ENCODE measurements at regions not wholly inside any gene's neighbourhood (a gene's known extent, or its start where the extent isn't known, plus 50 kb on each side); places are given as distances from the start of the nearest gene placed in this dataset.
"Not testable (repeated sequence)": the region's sequence is repeated elsewhere in the genome, so short reads cannot be mapped to it uniquely, and the experiment has no call there.

GRCh38 chr6:4658486-4658885 lies 117.7 kb upstream of the CDYL start:
- no peak for DNase-seq (ENCODE audit: low read depth in 4 of 4, low spot score in 3 of 4)

DNA sequence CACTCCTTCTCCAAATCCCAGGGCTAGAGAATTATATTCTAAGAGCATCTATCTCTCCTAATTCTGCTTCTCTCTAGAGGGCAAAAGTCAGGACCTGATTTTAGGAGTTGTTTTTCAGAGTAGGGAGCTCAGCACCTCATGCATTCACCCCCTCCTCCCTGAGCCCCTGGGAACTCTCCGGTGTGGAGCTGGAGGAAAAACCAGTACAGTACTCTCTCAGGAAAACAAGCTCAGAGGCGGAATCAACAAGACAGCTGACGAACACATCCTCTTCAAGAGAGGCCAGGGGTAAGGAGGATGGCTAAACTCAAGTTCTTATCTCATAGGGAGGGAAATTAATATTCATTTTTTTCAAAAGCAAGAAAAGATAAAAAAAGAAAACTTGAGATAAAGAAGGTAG lies 120.1 kb upstream of the CDYL start:
- DNase-seq (ENCODE audit: low read depth in 4 of 4, low spot score in 3 of 4) = no peak

DNA sequence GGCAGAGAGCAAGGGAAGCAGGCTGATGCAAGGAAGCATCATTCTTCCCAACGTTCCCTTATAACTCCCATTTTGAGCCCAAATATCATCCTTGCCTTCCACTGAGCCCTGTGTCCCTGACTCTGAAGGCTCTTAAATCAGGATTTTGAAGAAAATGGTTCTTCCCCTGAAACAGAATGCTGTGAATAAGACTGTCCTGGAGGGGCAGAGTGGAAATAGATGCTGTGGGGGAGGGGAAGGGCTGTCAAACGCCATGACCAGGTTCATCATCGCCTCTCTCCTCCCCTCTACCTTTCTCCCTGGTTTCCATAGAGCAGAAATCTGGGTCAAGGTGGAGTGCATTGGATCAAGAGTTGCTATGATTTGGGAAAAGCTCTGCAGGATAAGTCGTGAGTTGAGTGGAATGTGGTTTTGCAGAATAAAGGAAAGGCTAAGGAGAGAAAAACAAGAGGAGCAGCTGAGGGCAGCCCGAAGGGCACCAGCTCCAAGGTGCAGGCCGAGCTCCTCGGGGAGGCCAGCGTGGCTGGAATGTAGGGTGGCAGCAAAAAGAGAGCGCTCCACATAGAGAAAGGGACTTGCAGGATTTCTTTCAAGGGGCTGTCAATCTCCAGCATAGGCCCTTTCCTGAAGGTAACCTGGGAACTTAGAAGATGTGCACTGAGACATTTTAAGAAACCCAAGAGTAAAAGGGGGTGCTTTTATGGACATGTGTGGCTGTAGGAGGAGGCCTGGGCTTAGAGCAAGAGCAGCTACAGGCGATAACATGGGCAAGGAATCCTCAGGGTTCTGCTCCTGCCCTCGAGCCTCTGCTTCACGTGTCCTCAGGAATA lies 120.8 kb upstream of the CDYL start:
- no peak for DNase-seq (ENCODE audit: low read depth in 4 of 4, low spot score in 3 of 4)

GRCh38 chr6:4653141-4653540 lies 123.1 kb upstream of the CDYL start:
- DNase-seq (ENCODE audit: low read depth in 4 of 4, low spot score in 3 of 4) = no peak

- DNase-seq (ENCODE audit: low read depth in 4 of 4, low spot score in 3 of 4) = no peak
Observed at GRCh38 chr6:4651831-4652467, 124.3 kb upstream of the CDYL start.

DNA sequence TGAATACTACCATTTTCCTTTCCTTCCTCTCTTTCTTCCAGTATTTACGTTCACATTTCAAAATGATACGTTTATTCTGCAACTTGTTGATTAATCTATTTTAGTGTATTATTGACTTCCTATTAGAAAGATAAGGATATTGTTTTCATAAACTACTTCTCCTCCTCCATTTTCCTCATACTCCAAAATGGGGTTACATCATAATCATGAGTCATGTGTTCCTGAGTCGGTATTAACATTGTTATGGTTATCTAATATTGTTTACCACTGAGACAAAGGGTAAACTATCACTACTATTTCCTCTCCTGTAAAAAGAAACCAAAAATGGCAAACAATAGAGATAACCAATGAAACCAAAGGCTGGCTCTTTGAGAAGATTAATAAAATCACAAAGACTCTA lies 126.5 kb upstream of the CDYL start:
- DNase-seq (ENCODE audit: low read depth in 4 of 4, low spot score in 3 of 4) = no peak

- peak; percentile 66 to 75 (median 73) for DNase-seq (ENCODE audit: low read depth in 4 of 4, low spot score in 3 of 4)
Observed at GRCh38 chr6:4647414-4648365, 128.5 kb upstream of the CDYL start.

- DNase-seq (ENCODE audit: low read depth in 4 of 4, low spot score in 3 of 4) = no peak
Observed at GRCh38 chr6:4645713-4646360, 130.4 kb upstream of the CDYL start.

- no peak for DNase-seq (ENCODE audit: low read depth in 4 of 4, low spot score in 3 of 4)
Observed at GRCh38 chr6:4644996-4645395, 131.2 kb upstream of the CDYL start.

DNA sequence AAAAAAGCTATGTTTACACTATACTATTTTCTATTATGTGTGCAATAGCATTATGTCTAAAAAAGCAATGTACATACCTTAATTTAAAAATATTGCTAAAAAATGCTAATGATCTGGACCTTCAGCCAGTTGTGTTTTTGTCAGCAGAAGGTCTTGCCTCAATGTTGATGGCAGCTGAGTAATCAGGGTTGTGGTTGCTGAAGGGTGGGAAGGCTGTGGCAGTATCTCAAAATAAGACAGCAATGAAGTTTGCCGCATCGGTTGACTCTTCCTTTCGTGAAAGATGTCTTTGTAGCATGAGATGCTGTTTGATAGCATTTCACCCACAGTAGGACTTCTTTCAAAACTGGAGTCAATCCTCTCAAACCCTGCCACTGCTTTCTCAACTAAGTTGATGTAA lies 134.7 kb upstream of the CDYL start:
- no peak for DNase-seq (ENCODE audit: low read depth in 4 of 4, low spot score in 3 of 4)

DNA sequence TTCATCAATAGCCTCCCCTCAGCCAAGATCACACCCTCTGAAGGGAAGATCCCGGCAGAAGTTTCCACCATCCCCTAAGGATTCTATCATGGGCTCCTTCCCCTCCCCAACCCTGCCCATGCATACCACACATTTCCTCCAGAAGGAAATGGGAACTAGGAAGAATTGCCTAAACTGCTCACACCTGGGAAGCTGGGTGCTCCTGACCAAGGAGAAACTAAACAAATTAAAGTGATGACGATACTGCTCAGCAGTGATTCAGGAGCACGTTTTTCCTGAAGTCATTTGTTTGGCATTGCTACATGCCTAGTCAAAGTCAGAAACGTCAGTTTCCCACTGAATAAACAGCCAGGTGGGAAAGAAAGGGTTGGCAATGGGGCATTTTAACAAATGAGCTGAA lies 136.1 kb upstream of the CDYL start:
- no peak for DNase-seq (ENCODE audit: low read depth in 4 of 4, low spot score in 3 of 4)

DNA sequence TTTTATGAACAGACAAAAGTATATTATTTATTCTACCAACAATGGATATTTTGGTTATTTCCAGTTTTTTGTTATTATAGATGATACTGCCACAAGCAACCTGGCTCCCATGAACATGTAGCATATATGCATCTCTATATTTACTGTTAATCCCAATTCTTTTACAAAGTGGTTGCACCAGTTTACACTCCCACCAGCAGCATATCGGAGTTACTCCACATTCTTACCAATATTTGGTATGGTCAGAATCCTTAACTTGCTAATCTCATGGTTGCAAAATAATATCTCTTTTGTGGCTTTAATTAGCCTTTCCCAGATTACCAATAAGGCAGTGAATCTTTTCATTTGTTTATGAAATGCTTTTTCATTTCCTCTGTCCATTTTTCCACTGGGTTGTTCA lies 137.6 kb upstream of the CDYL start:
- no peak for DNase-seq (ENCODE audit: low read depth in 4 of 4, low spot score in 3 of 4)

DNA sequence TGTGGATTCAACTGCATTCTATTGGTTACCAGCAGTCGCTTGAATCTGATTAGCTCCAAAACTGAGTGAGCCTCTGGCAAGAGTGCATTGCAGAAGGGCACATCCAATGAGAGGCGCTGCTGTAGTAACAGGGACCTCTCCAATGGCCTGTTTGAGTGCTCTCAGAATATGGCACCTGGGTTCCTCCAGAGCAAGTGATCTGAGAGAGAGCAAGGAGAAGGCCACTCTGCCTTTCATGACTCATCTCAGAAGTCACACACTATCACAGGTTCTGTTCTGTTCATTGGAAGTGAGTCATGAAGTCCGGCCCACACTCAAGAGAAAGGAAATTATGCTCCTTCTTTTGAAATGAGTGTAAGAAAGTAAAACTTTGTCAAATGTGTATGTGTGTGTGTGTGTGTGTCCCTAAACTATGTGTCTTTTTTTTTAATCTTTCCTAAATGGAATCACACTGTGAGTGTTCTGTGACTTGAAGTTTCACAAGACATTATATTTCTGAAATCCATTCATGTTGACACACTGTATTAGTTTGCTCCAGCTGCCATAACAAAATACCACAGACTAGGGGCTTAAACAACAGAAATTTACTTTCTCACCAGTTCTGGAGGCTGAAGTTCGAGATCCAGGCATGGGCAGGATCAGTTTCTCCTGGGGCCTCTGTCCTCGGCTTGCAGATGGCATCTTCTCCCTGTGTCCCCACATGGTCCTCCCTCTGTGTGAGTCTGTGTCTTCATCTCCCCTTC lies 138.3 kb upstream of the CDYL start:
- DNase-seq (ENCODE audit: low read depth in 4 of 4, low spot score in 3 of 4) = no peak

- no peak for DNase-seq (ENCODE audit: low read depth in 4 of 4, low spot score in 3 of 4)
Observed at GRCh38 chr6:4636881-4637224, 139.4 kb upstream of the CDYL start.

DNA sequence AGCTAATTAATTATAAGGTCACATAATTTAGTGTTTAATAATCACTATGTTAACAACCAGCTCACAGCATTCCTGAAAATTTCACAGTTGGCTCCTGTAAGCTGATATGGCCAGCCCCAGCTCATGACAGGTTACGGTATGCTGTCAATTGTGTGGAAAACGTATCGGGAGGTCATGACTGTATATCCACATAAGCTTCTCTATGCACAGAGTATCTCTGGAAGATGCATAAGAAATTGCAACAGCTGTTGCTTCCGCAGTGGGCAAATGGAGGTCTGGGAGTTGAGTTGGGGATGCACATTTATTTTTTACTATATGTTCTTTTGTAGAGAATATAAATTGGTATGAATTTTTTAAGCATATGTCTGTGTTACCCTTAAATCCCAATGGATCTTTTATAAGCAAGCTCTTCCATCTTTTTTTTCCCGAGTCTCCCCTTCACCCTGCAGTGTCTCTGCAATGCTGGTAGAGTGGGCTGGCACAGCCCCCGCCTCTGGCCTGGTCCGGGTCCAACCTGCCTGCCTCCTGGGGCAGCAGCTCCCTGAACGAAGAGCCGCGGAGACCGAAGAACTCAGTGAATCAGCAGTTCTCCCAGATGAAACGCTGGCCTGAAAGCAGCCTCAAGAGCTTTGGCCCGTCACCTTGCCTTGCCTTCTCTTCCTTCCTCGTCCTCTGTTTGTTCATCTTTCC lies 139.9 kb upstream of the CDYL start:
- DNase-seq (ENCODE audit: low read depth in 4 of 4, low spot score in 3 of 4) = no peak

DNA sequence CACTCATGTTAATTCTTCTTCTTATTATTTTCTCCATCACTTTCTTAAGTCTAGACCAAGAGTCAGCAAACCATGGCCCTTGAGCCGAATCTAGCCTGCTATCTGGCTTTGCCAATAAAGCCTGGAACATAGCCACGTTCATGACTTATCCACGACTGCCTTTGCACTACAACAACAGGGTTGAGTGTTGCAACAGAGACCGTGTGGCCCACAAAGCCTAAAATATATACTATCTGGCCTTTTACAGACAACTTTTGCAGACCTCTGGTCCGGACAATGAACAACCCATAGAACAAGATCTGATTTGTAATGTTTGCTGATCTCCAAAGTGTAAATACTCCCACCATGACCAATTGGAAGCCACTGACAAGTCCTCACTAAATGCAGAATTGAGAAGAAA lies 140.5 kb upstream of the CDYL start:
- no peak for DNase-seq (ENCODE audit: low read depth in 4 of 4, low spot score in 3 of 4)

GRCh38 chr6:4632421-4632820 lies 143.8 kb upstream of the CDYL start:
- DNase-seq (ENCODE audit: low read depth in 4 of 4, low spot score in 3 of 4) = no peak

DNA sequence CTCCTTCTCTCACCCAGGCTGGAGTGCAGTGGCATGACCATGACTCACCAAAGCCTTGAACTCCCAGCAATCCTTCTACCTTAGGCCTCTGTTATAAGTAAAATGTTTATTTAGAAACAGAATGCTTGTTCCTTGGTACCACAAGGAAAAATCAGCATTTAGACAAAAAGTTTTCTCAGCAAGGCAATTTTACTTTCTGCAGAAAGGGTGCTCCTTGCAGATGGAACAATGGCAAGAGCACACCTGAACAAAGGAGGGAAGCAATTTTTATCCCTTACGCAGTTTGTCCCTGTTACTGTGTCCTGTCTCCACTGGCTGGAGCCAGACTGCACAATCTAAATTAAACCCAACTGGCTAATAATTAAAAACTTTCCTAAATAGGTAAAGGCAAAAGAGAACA lies 146.4 kb upstream of the CDYL start:
- not testable (repeated sequence) for DNase-seq (ENCODE audit: low read depth in 4 of 4, low spot score in 3 of 4)

- DNase-seq (ENCODE audit: low read depth in 4 of 4, low spot score in 3 of 4) = no peak
Observed at GRCh38 chr6:4625557-4625956, 150.6 kb upstream of the CDYL start.

DNA sequence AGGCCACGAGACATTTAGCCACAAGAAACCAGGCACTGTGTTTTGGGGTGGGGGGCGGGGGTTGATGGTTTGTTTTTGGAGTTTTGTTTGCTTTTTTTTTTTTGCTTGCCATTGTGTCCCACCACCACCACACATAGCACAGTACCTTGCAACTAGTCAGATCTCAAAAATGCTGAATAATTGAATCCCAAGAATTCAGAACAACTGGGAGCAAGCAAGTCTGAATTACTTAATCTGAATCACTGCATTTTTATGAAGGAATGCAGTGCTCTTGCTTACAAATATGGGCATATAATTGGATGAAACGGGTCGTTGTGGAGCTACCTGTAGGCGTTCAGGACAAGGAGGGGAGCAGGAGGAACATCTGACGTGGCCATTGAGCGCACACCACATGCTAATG lies 151.5 kb upstream of the CDYL start:
- no peak for DNase-seq (ENCODE audit: low read depth in 4 of 4, low spot score in 3 of 4)
